ENCODE measurements at regions not wholly inside any gene's neighbourhood (a gene's known extent, or its start where the extent isn't known, plus 50 kb on each side); places are given as distances from the start of the nearest gene placed in this dataset.

- TF ChIP-seq POLR2A (IDR thresholded peaks at IDR 0.05; ENCODE audit: low read depth, low read length), result no peak
- TF ChIP-seq TAF1 (IDR thresholded peaks at IDR 0.05; ENCODE audit: low read depth, low read length), result no peak
- no peak for TF ChIP-seq POLR2AphosphoS5 (IDR thresholded peaks at IDR 0.05; ENCODE audit: low read depth, low read length)
- TF ChIP-seq POU2F2 (IDR thresholded peaks at IDR 0.05; ENCODE audit: low read depth, low read length), result no peak
- TF ChIP-seq PAX5 (IDR thresholded peaks at IDR 0.05; ENCODE audit: insufficient read depth, low read length, severe bottlenecking), result no peak
- TF ChIP-seq SPI1 (IDR thresholded peaks at IDR 0.05; ENCODE audit: low read depth, low read length), result no peak
Observed at GRCh38 chrX:6941041-6941440, 206.5 kb upstream of the STS start.

Measured in GM12891 (cell line).